ENCODE measurements at regions not wholly inside any gene's neighbourhood (a gene's known extent, or its start where the extent isn't known, plus 50 kb on each side); places are given as distances from the start of the nearest gene placed in this dataset.

GRCh38 chr4:26005764-26006163 is 91.7 kb downstream of the SMIM20 start:
- Histone ChIP-seq H3K27me3 (ENCODE audit: insufficient read depth, low read length) (no peaks in the 10 kb centered on the region), H3K9me2 (ENCODE audit: low read depth, low read length) (no peaks in the 10 kb centered on the region), H3K4me3 (ENCODE audit: low read depth, low read length, poor library complexity, severe bottlenecking) (no peak overlapping the region), H3F3A (ENCODE audit: insufficient read depth, low read length) (no peaks in the 10 kb centered on the region), H3K9me3 (ENCODE audit: low read length) (no peaks in the 10 kb centered on the region), H3K36me3 (ENCODE audit: insufficient read depth, low read length) (no peaks in the 10 kb centered on the region), H4K20me1 (ENCODE audit: insufficient read depth, low read length) (no peaks in the 10 kb centered on the region), H3K4me2 (ENCODE audit: low read length) (no peak overlapping the region), H3K79me2 (ENCODE audit: insufficient read depth, low read length) (no peaks in the 10 kb centered on the region), H2AFZ (ENCODE audit: low read length) (no peak overlapping the region), H3K27ac (ENCODE audit: low read depth, low read length, poor library complexity, severe bottlenecking) (no peak overlapping the region), H3K9ac (ENCODE audit: low read length) (no peak overlapping the region), H3K4me1 (ENCODE audit: insufficient read depth, low read length, severe bottlenecking) (no peaks in the 10 kb centered on the region)
- TF ChIP-seq CTCF (IDR thresholded peaks at IDR 0.05; ENCODE audit: low read length) = no peak
- TF ChIP-seq EZH2 (IDR thresholded peaks at IDR 0.05; ENCODE audit: borderline replicate concordance, low read length) = no peak

GRCh38 chr4:26008737-26009136 is 94.7 kb downstream of the SMIM20 start:
- Histone ChIP-seq H3K9ac (ENCODE audit: low read length) (no peak overlapping the region), H3K79me2 (ENCODE audit: insufficient read depth, low read length) (no peaks in the 10 kb centered on the region), H4K20me1 (ENCODE audit: insufficient read depth, low read length) (no peaks in the 10 kb centered on the region), H3K36me3 (ENCODE audit: insufficient read depth, low read length) (no peaks in the 10 kb centered on the region), H3K9me3 (ENCODE audit: low read length) (no peaks in the 10 kb centered on the region), H3K27me3 (ENCODE audit: insufficient read depth, low read length) (no peaks in the 10 kb centered on the region), H3K4me3 (ENCODE audit: low read depth, low read length, poor library complexity, severe bottlenecking) (no peak overlapping the region), H3K27ac (ENCODE audit: low read depth, low read length, poor library complexity, severe bottlenecking) (no peak overlapping the region), H3F3A (ENCODE audit: insufficient read depth, low read length) (no peaks in the 10 kb centered on the region), H2AFZ (ENCODE audit: low read length) (no peak overlapping the region), H3K9me2 (ENCODE audit: low read depth, low read length) (no peaks in the 10 kb centered on the region), H3K4me1 (ENCODE audit: insufficient read depth, low read length, severe bottlenecking) (no peaks in the 10 kb centered on the region), H3K4me2 (ENCODE audit: low read length) (no peak overlapping the region)
- TF ChIP-seq EZH2 (IDR thresholded peaks at IDR 0.05; ENCODE audit: borderline replicate concordance, low read length) = no peak
- TF ChIP-seq CTCF (IDR thresholded peaks at IDR 0.05; ENCODE audit: low read length) = no peak

- Histone ChIP-seq H4K20me1 (ENCODE audit: insufficient read depth, low read length) (no peaks in the 10 kb centered on the region), H3F3A (ENCODE audit: insufficient read depth, low read length) (no peaks in the 10 kb centered on the region), H3K4me2 (ENCODE audit: low read length) (no peak overlapping the region), H3K4me1 (ENCODE audit: insufficient read depth, low read length, severe bottlenecking) (no peaks in the 10 kb centered on the region), H3K79me2 (ENCODE audit: insufficient read depth, low read length) (no peaks in the 10 kb centered on the region), H3K27ac (ENCODE audit: low read depth, low read length, poor library complexity, severe bottlenecking) (no peak overlapping the region), H3K36me3 (ENCODE audit: insufficient read depth, low read length) (no peaks in the 10 kb centered on the region), H2AFZ (ENCODE audit: low read length) (no peak overlapping the region), H3K27me3 (ENCODE audit: insufficient read depth, low read length) (no peaks in the 10 kb centered on the region), H3K9me3 (ENCODE audit: low read length) (no peaks in the 10 kb centered on the region), H3K9ac (ENCODE audit: low read length) (no peak overlapping the region), H3K4me3 (ENCODE audit: low read depth, low read length, poor library complexity, severe bottlenecking) (no peak overlapping the region), H3K9me2 (ENCODE audit: low read depth, low read length) (no peaks in the 10 kb centered on the region)
- no peak for TF ChIP-seq CTCF (IDR thresholded peaks at IDR 0.05; ENCODE audit: low read length)
- no peak for TF ChIP-seq EZH2 (IDR thresholded peaks at IDR 0.05; ENCODE audit: borderline replicate concordance, low read length)
Observed at GRCh38 chr4:26009502-26009901, 95.5 kb downstream of the SMIM20 start.

All from OCI-LY1 (cell line).